Natural killer cell (primary cell): ENCODE measurements at regions not wholly inside any gene's neighbourhood (a gene's known extent, or its start where the extent isn't known, plus 50 kb on each side); places are given as distances from the start of the nearest gene placed in this dataset.

ENCODE experiments used
- ATAC-seq, 3 donors: fragments of 150-1000 bp in 2 of 3; fragments of 200-7000 bp in 1 of 3; cut with Tn5 transposase; 1 replicate in 1 of 3; 2 replicates in 2 of 3; pipeline ENCODE4 v1.10.0; 2021; ENCODE audit warnings: mild to moderate bottlenecking in 2 of 3, moderate library complexity in 2 of 3
- DNase-seq, 2 donors: peaks; one replicate each; pipeline versions ENCODE4 v3.0.0 to v3.0.0-alpha.2; 2013 to 2021; ENCODE audit warnings: mixed read lengths in 1 of 2
- H3K27ac ChIP-seq: one replicate; pipeline ENCODE4 v1.5.1; 2013; ENCODE audit warnings: mild to moderate bottlenecking, low read length
- H3K27me3 ChIP-seq: one replicate; pipeline ENCODE4 v1.6.1; 2013; ENCODE audit warnings: low read length; ENCODE audit not compliant: control insufficient read depth, insufficient read depth
- H3K36me3 ChIP-seq: one replicate; pipeline ENCODE4 v1.6.1; 2013; ENCODE audit warnings: low read length; ENCODE audit not compliant: control insufficient read depth, insufficient read depth
- H3K4me1 ChIP-seq: one replicate; pipeline ENCODE4 v1.6.1; 2013; ENCODE audit warnings: low read length; ENCODE audit not compliant: control insufficient read depth, insufficient read depth
- H3K4me3 ChIP-seq: one replicate; pipeline ENCODE4 v1.5.1; 2013; ENCODE audit warnings: low read length
- H3K9me3 ChIP-seq: one replicate; pipeline ENCODE4 v1.6.1; 2013; ENCODE audit warnings: low read length; ENCODE audit not compliant: control insufficient read depth, insufficient read depth
- H3K27ac Mint-ChIP-seq, 2 donors: one replicate each; pipeline ENCODE4 v1.8.0; 2022; ENCODE audit warnings: mild to moderate bottlenecking in 2 of 2, mixed read lengths in 2 of 2, moderate library complexity in 1 of 2
- H3K27me3 Mint-ChIP-seq, 2 donors: one replicate each; pipeline ENCODE4 v1.8.0; 2022; ENCODE audit warnings: low read depth in 2 of 2, mixed read lengths in 2 of 2
- H3K36me3 Mint-ChIP-seq: one replicate; pipeline ENCODE4 v1.8.0; 2022; ENCODE audit warnings: mixed read lengths
- H3K4me1 Mint-ChIP-seq, 2 donors: one replicate each; pipeline ENCODE4 v1.8.0; 2022; ENCODE audit warnings: mixed read lengths in 2 of 2
- H3K4me3 Mint-ChIP-seq: one replicate; pipeline ENCODE4 v1.8.0; 2022; ENCODE audit warnings: mild to moderate bottlenecking, moderate library complexity, mixed read lengths
- H3K9me3 Mint-ChIP-seq, 2 donors: one replicate each; pipeline ENCODE4 v1.8.0; 2022; ENCODE audit warnings: mixed read lengths in 2 of 2
- WGBS: methylation state at CpG from one replicate; pipeline ENCODE4 v1.1.7; 2013; ENCODE audit warnings: missing lambda C conversion rate; ENCODE audit not compliant: insufficient coverage; 5-methylcytosine and 5-hydroxymethylcytosine counted together
- intact Hi-C: fragments of 100-400 bp; cut with micrococcal nuclease; formaldehyde crosslinking; loops from one replicate; pipeline ENCODE4 v1.14.2; 2022
- TF ChIP-seq, protein P1 (sequence below): fragments of 200-600 bp; IDR thresholded peaks from one replicate; pipeline ENCODE4 v1.8.0; 2022; ENCODE audit warnings: antibody characterized with exemption

DNA sequence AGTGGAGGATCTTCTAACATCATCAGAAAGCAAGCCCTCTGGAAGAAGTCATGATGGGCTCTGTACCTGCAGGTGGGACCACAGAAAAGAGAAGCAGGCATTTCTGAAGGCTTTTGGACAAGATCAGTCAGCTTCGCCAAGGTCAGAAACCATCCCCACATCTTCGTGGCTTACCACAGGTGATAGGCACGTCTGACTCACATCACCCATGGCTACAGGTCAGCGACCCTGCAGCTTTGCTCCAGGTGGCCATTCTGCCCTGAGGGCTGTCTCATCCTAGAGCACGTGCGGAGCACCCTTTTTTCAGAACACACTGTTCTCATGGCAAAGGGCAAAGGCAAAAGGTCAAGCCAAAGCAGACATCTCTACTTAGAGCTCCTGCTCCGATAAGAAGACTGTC is 518.9 kb upstream of the ADARB2 start:
- Mint-ChIP-seq H3K27ac (no peak overlapping the region), H3K9me3 (peaks cover 0 to 2% of the 10 kb centered on the region in 2 donors), H3K4me1 (no peaks in the 10 kb centered on the region), H3K4me3 (no peak overlapping the region), H3K36me3 (no peaks in the 10 kb centered on the region), H3K27me3 (no peaks in the 10 kb centered on the region)
- TF ChIP-seq, protein P1, sequence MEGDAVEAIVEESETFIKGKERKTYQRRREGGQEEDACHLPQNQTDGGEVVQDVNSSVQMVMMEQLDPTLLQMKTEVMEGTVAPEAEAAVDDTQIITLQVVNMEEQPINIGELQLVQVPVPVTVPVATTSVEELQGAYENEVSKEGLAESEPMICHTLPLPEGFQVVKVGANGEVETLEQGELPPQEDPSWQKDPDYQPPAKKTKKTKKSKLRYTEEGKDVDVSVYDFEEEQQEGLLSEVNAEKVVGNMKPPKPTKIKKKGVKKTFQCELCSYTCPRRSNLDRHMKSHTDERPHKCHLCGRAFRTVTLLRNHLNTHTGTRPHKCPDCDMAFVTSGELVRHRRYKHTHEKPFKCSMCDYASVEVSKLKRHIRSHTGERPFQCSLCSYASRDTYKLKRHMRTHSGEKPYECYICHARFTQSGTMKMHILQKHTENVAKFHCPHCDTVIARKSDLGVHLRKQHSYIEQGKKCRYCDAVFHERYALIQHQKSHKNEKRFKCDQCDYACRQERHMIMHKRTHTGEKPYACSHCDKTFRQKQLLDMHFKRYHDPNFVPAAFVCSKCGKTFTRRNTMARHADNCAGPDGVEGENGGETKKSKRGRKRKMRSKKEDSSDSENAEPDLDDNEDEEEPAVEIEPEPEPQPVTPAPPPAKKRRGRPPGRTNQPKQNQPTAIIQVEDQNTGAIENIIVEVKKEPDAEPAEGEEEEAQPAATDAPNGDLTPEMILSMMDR: no peak
- H3K9me3 ChIP-seq: no peaks in the 10 kb centered on the region
- no peaks in the 10 kb centered on the region for H3K4me1 ChIP-seq
- 74% methylated on average over 6 of the region's 7 CpGs for WGBS
- DNase-seq: no peak
- H3K27ac ChIP-seq: no peak overlapping the region
- no peaks in the 10 kb centered on the region for H3K27me3 ChIP-seq
- no peaks in the 10 kb centered on the region for H3K36me3 ChIP-seq
- H3K4me3 ChIP-seq: no peak overlapping the region
- ATAC-seq: no peak
- intact Hi-C loops: no loop called here

DNA sequence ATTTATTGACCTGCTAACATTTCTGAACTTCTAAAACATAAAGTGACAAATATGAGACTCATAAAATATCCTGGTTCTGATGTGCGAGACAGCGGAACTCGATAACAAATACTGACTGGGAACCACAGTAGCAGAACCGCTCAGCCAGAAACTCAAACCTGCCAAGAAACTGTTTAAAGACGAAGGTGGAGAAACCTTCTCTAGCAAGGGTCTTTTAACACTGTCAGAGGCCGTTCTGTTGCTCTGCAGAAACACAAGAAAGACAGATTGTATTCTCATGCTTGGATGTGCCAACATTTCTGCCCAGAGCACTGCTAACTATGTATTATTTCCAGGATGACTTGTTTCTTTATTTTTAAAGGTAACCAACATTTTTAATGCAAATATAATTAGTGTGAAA is 514.8 kb upstream of the ADARB2 start:
- Mint-ChIP-seq H3K36me3 (no peaks in the 10 kb centered on the region), H3K27me3 (no peaks in the 10 kb centered on the region), H3K27ac (no peak overlapping the region), H3K4me1 (no peaks in the 10 kb centered on the region), H3K9me3 (peaks cover 0 to 2% of the 10 kb centered on the region in 2 donors), H3K4me3 (no peak overlapping the region)
- TF ChIP-seq, protein P1: no peak
- Histone ChIP-seq H3K36me3 (no peaks in the 10 kb centered on the region), H3K27me3 (no peaks in the 10 kb centered on the region), H3K9me3 (no peaks in the 10 kb centered on the region), H3K4me1 (no peaks in the 10 kb centered on the region), H3K4me3 (no peak overlapping the region), H3K27ac (no peak overlapping the region)
- 74% methylated on average over 6 of the region's 6 CpGs for WGBS
- ATAC-seq: no peak
- no peak for DNase-seq
- intact Hi-C loops: no loop called here

DNA sequence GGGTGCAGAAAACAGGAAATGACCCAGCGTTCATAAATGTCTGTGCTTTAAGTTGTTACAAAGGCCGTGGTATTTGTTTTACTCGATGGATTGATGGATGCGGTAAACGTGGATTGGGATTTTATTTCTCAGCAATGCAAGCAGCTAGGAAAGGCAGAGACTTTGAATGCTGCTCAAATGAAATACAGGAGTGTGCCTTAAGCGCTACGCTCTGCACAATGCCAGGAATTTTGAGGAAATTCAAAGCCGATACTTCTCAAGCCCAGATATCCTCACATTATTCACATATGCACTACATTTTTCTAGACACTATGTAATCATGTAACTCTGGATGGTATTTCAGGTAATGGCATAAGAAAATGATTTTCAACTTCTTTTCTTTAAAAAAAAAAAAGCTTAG is 514.3 kb upstream of the ADARB2 start:
- no peaks in the 10 kb centered on the region for H3K4me1 ChIP-seq
- no peaks in the 10 kb centered on the region for H3K9me3 ChIP-seq
- Mint-ChIP-seq H3K27ac (no peak overlapping the region), H3K27me3 (no peaks in the 10 kb centered on the region), H3K4me1 (no peaks in the 10 kb centered on the region), H3K9me3 (peaks cover 0 to 2% of the 10 kb centered on the region in 2 donors), H3K4me3 (no peak overlapping the region), H3K36me3 (no peaks in the 10 kb centered on the region)
- H3K27ac ChIP-seq: no peak overlapping the region
- no peak for ATAC-seq
- intact Hi-C loops: no loop called here
- TF ChIP-seq, protein P1: no peak
- WGBS: 60% methylated on average over 7 of the region's 8 CpGs
- no peak for DNase-seq
- H3K27me3 ChIP-seq: no peaks in the 10 kb centered on the region
- H3K36me3 ChIP-seq: no peaks in the 10 kb centered on the region
- no peak overlapping the region for H3K4me3 ChIP-seq

DNA sequence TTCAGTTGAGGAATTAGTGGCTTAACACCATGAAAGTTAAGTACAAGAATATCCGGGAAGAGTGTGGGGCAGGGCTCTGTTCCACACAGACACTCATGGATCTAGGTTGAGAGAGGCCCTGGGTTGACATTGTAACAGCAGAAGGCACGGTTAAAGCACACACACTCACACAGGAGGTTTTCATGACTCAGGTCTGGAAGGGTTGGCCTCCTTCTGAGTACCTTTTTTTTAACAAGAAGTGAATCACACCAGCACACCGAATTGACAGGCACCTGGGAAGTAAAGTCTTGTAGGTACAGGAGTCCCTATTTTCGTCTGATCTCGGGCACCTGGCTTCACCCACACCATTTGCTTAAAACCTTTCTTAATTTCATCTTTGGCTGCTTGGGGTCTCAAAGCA is 509.4 kb upstream of the ADARB2 start:
- no peaks in the 10 kb centered on the region for H3K4me1 ChIP-seq
- Mint-ChIP-seq H3K4me1 (no peaks in the 10 kb centered on the region), H3K9me3 (peaks cover 0 to 2% of the 10 kb centered on the region in 2 donors), H3K36me3 (no peaks in the 10 kb centered on the region), H3K27me3 (no peaks in the 10 kb centered on the region), H3K27ac (no peak overlapping the region), H3K4me3 (no peak overlapping the region)
- intact Hi-C loops: no loop called here
- TF ChIP-seq, protein P1: no peak
- no peaks in the 10 kb centered on the region for H3K9me3 ChIP-seq
- no peak overlapping the region for H3K4me3 ChIP-seq
- no peak for ATAC-seq
- no peak for DNase-seq
- no peaks in the 10 kb centered on the region for H3K36me3 ChIP-seq
- 77% methylated on average over 5 of the region's 5 CpGs for WGBS
- no peak overlapping the region for H3K27ac ChIP-seq
- H3K27me3 ChIP-seq: no peaks in the 10 kb centered on the region
